ENCODE measurements at regions not wholly inside any gene's neighbourhood (a gene's known extent, or its start where the extent isn't known, plus 50 kb on each side); places are given as distances from the start of the nearest gene placed in this dataset.

DNA sequence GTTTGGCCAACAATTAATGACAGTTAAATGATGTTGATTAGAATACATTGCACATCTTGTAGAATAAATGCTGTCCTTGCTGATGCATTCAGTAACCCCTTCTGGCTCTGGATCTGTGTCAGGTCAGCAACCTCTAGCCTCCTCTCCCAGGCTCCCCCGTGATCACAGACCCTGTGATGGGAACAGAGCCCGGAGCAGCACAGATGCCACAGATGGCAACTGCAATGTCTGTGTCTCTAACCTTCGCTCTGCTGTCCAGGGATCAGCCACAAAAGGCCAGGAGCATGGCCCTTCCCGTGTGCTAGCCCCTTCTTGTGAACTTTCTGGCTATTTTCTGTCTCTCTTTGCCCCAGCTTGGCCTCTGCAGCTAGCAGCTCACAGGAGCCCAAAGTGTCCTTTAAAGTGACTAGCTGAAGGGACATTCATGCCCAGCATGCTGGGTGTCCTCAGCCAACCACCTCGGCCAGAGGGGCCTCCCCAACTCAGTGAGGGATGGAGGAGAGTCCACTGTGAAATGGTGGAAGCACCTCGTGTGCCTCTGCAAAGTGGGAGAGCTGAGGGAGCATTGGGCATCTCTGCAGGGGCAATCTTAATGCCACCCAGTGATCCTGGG, 167.0 kb upstream of the TCERG1L start:
- no peaks in the 10 kb centered on the region for H3K4me1 ChIP-seq (ENCODE audit: low read length)
- H3K27me3 ChIP-seq (replicated peaks; ENCODE audit: insufficient read depth, low read length), result no peaks in the 10 kb centered on the region
- H3K4me2 ChIP-seq (ENCODE audit: low read depth, low read length), result no peak overlapping the region
- DNase-seq, result no peak
- H4K20me1 ChIP-seq (ENCODE audit: insufficient read depth, low read length), result no peaks in the 10 kb centered on the region
- H3K9ac ChIP-seq (ENCODE audit: low read length), result no peak overlapping the region
- no peaks in the 10 kb centered on the region for H3K79me2 ChIP-seq (ENCODE audit: low read length)
- H3K27ac ChIP-seq (ENCODE audit: low read length), result no peak overlapping the region
- H3K36me3 ChIP-seq (replicated peaks; ENCODE audit: insufficient read depth, low read length), result no peaks in the 10 kb centered on the region
- H3K9me2 ChIP-seq (replicated peaks; ENCODE audit: insufficient read depth, low read length), result no peaks in the 10 kb centered on the region
- H3F3A ChIP-seq (ENCODE audit: insufficient read depth, low read length), result no peaks in the 10 kb centered on the region
- no peak for TF ChIP-seq EZH2 (optimal IDR thresholded peaks at IDR 0.05; ENCODE audit: low read depth, low read length)
- no peak for TF ChIP-seq EZH2phosphoT487 (IDR thresholded peaks at IDR 0.05; ENCODE audit: low read length)
- TF ChIP-seq, protein P1, sequence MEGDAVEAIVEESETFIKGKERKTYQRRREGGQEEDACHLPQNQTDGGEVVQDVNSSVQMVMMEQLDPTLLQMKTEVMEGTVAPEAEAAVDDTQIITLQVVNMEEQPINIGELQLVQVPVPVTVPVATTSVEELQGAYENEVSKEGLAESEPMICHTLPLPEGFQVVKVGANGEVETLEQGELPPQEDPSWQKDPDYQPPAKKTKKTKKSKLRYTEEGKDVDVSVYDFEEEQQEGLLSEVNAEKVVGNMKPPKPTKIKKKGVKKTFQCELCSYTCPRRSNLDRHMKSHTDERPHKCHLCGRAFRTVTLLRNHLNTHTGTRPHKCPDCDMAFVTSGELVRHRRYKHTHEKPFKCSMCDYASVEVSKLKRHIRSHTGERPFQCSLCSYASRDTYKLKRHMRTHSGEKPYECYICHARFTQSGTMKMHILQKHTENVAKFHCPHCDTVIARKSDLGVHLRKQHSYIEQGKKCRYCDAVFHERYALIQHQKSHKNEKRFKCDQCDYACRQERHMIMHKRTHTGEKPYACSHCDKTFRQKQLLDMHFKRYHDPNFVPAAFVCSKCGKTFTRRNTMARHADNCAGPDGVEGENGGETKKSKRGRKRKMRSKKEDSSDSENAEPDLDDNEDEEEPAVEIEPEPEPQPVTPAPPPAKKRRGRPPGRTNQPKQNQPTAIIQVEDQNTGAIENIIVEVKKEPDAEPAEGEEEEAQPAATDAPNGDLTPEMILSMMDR (IDR thresholded peaks at IDR 0.05; ENCODE audit: low read length), result no peak
- no peaks in the 10 kb centered on the region for H3K9me3 ChIP-seq (replicated peaks; ENCODE audit: insufficient read depth, low read length)
- no peak overlapping the region for H3K4me3 ChIP-seq (ENCODE audit: low read length)
- H2AFZ ChIP-seq (ENCODE audit: low read length), result no peak overlapping the region

DNA sequence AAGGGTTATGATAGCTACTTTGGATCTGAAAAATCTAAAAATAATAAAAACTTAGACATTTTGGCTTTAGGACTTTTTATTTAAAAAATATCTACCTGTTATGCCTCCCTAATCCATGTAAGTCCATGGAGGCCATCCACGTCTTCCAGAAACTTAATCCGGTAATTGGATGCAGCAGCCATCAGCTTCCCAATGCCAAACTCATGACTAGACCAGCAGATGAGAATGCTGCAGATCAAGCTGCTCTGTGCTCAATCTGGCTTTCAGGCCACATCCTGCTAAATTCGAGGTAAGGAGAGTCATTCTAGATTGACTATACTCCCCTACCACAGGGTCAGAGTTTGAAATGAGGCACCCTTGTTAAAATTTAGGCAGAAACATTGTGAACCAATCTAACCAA, 168.5 kb upstream of the TCERG1L start:
- Histone ChIP-seq H3K27me3 (replicated peaks; ENCODE audit: insufficient read depth, low read length) (no peaks in the 10 kb centered on the region), H3K27ac (ENCODE audit: low read length) (no peak overlapping the region), H4K20me1 (ENCODE audit: insufficient read depth, low read length) (no peaks in the 10 kb centered on the region), H2AFZ (ENCODE audit: low read length) (no peak overlapping the region), H3K9me3 (replicated peaks; ENCODE audit: insufficient read depth, low read length) (no peaks in the 10 kb centered on the region), H3K9me2 (replicated peaks; ENCODE audit: insufficient read depth, low read length) (no peaks in the 10 kb centered on the region), H3K9ac (ENCODE audit: low read length) (no peak overlapping the region), H3K79me2 (ENCODE audit: low read length) (no peaks in the 10 kb centered on the region), H3K4me2 (ENCODE audit: low read depth, low read length) (no peak overlapping the region), H3K36me3 (replicated peaks; ENCODE audit: insufficient read depth, low read length) (no peaks in the 10 kb centered on the region), H3K4me3 (ENCODE audit: low read length) (no peak overlapping the region), H3K4me1 (ENCODE audit: low read length) (no peaks in the 10 kb centered on the region), H3F3A (ENCODE audit: insufficient read depth, low read length) (no peaks in the 10 kb centered on the region)
- TF ChIP-seq EZH2phosphoT487 (IDR thresholded peaks at IDR 0.05; ENCODE audit: low read length), result no peak
- TF ChIP-seq, protein P1 (IDR thresholded peaks at IDR 0.05; ENCODE audit: low read length), result no peak
- TF ChIP-seq EZH2 (optimal IDR thresholded peaks at IDR 0.05; ENCODE audit: low read depth, low read length), result no peak
- DNase-seq, result no peak

DNA sequence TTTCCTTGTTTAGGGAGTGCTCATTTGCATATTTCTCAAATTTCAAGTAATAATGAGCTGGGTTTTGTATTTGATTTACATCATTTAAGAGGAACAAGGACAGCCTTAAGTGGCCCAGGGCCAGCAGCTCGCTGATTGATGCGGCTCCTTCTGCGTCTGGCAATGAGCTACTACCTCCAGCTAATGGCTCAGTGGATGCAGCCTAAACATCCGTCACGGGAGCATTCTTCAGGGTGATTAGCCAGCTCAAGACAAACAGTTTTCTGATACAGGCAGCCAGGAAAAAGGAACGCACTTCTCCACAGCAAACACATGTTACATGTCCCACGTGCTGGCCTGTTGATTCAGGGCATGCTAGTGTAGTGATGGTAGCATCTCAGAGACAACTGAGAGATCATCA, 169.3 kb upstream of the TCERG1L start:
- H3K79me2 ChIP-seq (ENCODE audit: low read length), result no peaks in the 10 kb centered on the region
- no peaks in the 10 kb centered on the region for H3K4me1 ChIP-seq (ENCODE audit: low read length)
- no peaks in the 10 kb centered on the region for H3F3A ChIP-seq (ENCODE audit: insufficient read depth, low read length)
- H3K36me3 ChIP-seq (replicated peaks; ENCODE audit: insufficient read depth, low read length), result no peaks in the 10 kb centered on the region
- H3K9me2 ChIP-seq (replicated peaks; ENCODE audit: insufficient read depth, low read length), result no peaks in the 10 kb centered on the region
- H2AFZ ChIP-seq (ENCODE audit: low read length), result no peak overlapping the region
- no peak overlapping the region for H3K9ac ChIP-seq (ENCODE audit: low read length)
- H4K20me1 ChIP-seq (ENCODE audit: insufficient read depth, low read length), result no peaks in the 10 kb centered on the region
- no peak overlapping the region for H3K4me2 ChIP-seq (ENCODE audit: low read depth, low read length)
- H3K27me3 ChIP-seq (replicated peaks; ENCODE audit: insufficient read depth, low read length), result no peaks in the 10 kb centered on the region
- H3K9me3 ChIP-seq (replicated peaks; ENCODE audit: insufficient read depth, low read length), result no peaks in the 10 kb centered on the region
- TF ChIP-seq, protein P1 (IDR thresholded peaks at IDR 0.05; ENCODE audit: low read length), result no peak
- no peak for TF ChIP-seq EZH2phosphoT487 (IDR thresholded peaks at IDR 0.05; ENCODE audit: low read length)
- TF ChIP-seq EZH2 (optimal IDR thresholded peaks at IDR 0.05; ENCODE audit: low read depth, low read length), result no peak
- no peak overlapping the region for H3K27ac ChIP-seq (ENCODE audit: low read length)
- no peak overlapping the region for H3K4me3 ChIP-seq (ENCODE audit: low read length)
- no peak for DNase-seq

All from MM.1S (cell line).